DMS79 treated with DMSO at 0.1 percent for 48 hours (cell line): ENCODE measurements at regions not wholly inside any gene's neighbourhood (a gene's known extent, or its start where the extent isn't known, plus 50 kb on each side); places are given as distances from the start of the nearest gene placed in this dataset.

Source experiments
- DNase-seq: peaks from one replicate; lab custom pipeline; 2025; lab: John Stamatoyannopoulos, UW

GRCh38 chr1:36607263-36607651, 124.5 kb upstream of the CSF3R start:
- DNase-seq, result no peak

GRCh38 chr1:36606641-36607262, 124.0 kb upstream of the CSF3R start:
- DNase-seq, result no peak

GRCh38 chr1:36605942-36606640, 123.4 kb upstream of the CSF3R start:
- no peak for DNase-seq

DNA sequence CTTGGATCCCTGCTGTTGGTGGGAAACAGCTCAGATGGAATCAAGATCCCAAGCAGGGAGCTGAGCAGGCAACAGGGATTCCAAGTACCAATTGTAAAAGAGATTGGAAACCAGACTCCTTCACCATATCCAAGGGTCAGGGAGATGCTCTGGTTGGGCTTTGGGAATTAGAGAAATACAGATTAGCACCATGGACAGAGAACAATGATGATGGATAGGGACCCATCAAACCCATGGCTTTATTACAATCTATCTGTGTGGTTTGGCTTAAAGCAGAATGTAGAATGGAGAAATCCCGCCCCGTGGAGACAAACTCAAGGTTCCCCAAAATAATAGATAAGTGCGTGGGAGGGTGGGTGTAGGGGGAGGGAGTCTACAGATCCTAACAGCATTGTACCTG, 120.7 kb upstream of the CSF3R start:
- DNase-seq, result no peak

DNA sequence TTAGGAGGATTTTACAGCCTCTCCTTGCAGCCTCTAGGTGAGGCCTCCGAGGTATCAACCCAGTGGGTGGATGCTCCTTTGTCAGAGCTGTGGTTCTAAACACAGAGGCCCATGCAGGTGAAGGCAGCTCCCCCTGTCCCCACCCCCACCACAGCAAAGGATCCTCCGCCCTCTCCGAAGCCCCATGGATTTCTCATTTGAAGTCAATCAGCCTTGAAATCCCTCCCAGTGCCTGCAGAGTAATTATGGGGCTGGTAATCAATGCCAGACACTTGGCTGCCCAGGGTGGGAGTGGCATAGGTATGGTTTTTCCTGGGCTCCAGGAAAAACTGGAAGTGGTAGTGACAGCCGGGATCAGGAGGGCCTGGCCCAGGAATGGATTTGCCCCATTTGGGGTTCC, 119.5 kb upstream of the CSF3R start:
- no peak for DNase-seq

DNA sequence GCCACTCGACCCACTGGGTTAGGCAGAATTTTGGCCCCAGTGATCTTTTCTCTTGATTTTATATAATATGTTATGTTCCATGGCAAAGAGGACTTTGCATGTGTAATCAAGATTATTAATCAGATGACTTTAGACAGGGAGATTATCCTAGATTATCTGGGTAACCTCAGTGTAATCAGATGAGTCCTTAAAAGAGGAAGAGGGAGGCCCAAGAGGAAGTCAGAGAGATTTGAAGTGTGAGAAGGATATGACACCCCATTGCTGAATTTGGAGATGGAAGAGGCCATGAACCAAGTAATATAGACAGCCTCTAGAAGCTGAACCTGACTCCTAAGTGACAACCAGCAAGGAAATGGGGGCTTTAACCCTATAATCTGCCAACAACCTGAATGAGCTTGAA, 117.1 kb upstream of the CSF3R start:
- no peak for DNase-seq

GRCh38 chr1:36597514-36597913, 114.8 kb upstream of the CSF3R start:
- no peak for DNase-seq

DNA sequence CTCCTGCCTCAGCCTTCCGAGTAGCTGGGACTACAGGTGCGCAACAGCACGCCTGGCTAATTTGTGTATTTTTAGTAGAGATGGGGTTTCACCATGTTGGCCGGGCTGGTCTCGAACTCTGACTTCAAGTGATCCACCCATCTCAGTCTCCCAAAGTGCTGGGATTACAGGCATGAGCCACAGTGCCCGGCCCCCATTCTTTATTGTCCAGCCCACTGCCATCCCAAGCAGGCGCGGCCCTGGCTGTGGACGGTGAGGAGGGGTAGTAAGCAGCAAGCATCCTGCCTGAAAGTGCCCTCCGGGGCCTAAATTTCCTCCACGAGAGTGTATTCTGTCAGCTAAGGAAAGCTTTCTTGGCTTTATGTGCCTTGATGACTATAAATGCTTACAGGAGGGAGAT, 113.2 kb upstream of the CSF3R start:
- no peak for DNase-seq

GRCh38 chr1:36595349-36595748, 112.6 kb upstream of the CSF3R start:
- DNase-seq, result no peak

- DNase-seq, result peak; percentile 70
These were observed 111.3 kb upstream of the CSF3R start for GRCh38 chr1:36594023-36594422.

GRCh38 chr1:36591278-36591677, 108.6 kb upstream of the CSF3R start:
- DNase-seq, result no peak

DNA sequence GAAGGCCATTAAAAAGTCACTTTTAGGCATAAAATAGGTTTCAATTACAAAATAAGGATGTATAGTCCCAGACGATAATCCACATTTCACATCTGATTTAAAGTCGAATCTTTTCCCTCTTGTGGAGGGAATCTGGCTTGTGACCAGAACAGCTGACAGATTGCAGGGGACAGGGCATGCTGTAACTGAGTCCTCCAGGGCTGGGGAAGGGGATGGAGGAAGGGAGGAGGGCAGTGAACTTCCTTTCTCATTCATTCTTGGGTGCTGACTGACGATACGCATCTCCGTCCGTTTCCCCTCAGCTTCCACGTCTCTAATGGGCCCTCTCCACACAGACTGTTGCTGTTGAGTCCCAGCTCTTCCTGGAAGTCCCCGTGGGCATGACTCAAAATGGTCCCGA, 108.1 kb upstream of the CSF3R start:
- DNase-seq, result no peak

DNA sequence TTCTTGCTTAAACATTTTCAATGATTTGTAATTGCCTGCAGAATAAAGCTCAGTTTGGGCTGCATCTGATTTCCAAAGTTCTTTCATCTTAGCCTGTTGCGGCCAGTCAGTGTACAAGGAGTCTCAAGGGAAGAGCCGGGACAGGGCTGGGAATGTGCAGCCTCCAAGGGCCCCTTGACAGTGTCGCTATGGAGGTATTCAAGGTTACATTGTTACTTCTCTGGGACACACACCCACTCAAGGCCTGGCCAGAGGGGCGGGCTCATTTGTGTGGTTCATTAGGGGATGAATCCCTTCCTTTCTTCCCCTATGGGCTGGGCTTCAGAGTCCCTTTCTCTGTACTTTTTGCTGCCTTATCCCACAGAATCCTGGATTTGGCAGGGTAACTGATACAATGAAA, 107.6 kb upstream of the CSF3R start:
- DNase-seq, result no peak

GRCh38 chr1:36588972-36589371, 106.3 kb upstream of the CSF3R start:
- peak; percentile 38 for DNase-seq

GRCh38 chr1:36585569-36586548, 103.1 kb upstream of the CSF3R start:
- DNase-seq, result peak; percentile 16

DNA sequence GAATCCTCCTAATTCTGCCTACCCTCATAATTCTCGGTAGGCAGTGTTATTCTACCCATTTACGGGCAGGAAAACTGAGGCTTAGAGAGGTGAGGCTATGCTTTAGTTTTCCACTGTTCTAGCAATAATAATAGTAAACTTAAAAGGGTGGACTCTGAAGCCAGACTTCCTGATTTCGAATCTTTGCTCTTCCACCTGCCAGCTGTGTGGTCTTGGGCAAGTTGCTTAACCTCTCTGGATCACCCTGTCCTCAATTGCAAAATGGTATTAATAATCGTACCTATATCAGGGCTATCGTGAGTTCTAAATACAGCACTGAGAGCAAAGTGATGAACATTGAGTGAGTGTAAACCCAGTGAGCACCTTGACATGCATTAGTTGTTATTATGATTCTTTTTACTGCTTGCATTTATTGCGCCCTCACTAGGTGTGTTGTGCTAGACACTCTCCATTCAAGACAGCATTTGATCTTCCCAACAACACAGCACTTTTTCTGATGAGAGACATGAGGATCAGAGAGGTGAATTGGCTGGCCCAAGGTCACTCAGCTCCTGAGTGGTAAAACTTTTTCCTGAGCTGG, 102.3 kb upstream of the CSF3R start:
- no peak for DNase-seq

- DNase-seq, result no peak
These were observed 101.5 kb upstream of the CSF3R start for GRCh38 chr1:36583980-36584782.

DNA sequence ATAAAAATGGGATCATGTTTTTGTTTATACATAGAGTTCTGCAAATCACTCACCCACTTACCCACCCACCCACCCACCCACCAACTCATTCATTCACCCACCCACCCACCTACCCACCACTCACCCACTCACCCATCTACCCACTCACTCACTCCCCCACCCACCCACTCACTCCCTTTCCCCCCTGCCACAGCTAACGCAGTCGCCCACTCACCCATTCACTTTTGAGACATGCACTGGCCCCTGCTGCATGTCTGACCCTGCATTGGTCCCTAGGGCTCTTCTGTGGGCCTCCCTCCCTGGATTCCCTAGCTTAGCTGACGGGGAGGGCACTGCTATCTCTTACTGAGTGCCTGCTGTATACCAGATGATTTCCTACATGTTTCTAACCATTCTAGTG, 100.4 kb upstream of the CSF3R start:
- DNase-seq, result no peak

DNA sequence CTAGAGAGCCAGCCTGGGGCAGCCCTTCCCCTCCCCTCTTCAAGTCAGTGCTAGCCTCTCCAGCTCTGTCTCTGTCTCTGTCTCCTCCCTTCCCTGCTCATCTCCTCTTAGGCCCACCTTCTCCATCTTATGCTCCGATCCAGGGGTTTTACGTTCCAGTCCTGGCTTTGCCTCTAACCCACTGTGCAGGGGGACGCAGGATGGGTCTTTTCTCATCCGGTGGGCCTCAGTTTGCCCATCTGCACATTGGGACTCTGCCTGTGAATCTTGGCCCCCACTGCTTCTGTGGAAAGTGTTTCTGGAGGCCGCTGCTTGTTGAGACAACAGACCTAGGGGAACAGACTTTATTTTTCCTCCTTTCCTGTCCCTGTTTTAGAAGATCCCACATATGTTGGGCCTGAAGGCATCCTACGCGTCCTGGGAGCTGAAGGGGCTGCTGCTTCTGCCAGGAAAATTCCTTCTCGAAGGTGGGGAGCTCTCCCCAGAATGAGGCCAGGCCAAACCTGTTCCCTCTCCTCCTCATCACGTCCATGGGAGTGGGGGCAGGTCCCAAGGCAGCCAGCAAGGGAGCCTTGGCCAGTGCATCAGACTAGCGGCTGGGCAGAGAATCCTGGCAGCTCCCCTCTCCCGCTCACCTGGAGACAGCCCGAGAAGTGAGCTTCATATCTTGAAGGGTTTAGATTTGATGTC, 99.5 kb upstream of the CSF3R start:
- DNase-seq, result no peak

- no peak for DNase-seq
These were observed 97.8 kb upstream of the CSF3R start for GRCh38 chr1:36580524-36580923.

DNA sequence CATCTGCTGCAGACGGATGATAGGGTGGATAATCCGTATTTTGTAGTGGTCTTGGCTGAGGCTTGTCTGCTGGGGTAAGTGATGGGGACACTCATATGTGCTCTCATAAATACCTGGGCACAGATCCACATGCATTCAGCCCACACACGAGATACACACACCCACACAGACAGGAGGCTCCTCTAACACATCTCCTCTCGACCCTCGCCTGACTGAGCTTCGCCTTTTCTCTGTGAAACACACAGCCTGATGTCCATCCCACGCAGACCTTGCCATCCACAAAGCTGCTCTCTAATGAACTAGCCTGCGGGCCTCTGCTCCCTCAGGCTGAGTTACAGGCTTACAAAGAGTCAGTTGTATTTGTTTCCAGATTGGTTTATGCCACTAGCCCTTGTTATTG, 96.3 kb upstream of the CSF3R start:
- DNase-seq, result no peak
